ENCODE measurements at regions not wholly inside any gene's neighbourhood (a gene's known extent, or its start where the extent isn't known, plus 50 kb on each side); places are given as distances from the start of the nearest gene placed in this dataset.

DNA sequence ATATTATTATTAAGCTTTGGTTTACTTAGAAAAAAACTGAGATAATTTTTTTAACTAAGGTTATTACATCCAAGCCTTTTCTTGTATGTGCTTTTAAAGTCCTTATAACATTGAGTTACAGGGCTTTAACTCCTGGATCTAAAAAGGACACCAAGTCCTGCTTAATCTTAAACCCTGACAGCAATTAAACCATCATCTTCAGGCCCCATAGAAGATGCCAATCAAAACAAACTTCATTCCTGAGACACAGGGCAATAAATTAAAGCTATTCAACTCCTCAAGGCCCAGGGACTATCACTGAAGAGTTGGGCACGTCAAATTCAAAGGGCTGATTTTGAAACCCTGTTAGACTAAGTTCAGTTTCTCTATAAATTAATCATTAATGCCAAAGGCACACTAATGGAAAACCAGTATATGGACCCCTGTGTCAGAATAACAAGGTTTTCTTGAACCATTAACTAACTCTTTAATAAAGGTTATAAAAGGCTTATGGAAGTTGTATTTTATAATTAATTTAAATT is 1152.6 kb downstream of the NSUN3 start:
- H3K27ac ChIP-seq (replicated peaks), result no peak overlapping the region
- peaks cover 15% of the 10 kb centered on the region for H3K9me3 ChIP-seq (replicated peaks)
- H3K27me3 ChIP-seq (ENCODE audit: low read depth), result no peaks in the 10 kb centered on the region
- no peak overlapping the region for H3K4me3 ChIP-seq
- H3K4me1 ChIP-seq, result no peaks in the 10 kb centered on the region
- TF ChIP-seq, protein P1, sequence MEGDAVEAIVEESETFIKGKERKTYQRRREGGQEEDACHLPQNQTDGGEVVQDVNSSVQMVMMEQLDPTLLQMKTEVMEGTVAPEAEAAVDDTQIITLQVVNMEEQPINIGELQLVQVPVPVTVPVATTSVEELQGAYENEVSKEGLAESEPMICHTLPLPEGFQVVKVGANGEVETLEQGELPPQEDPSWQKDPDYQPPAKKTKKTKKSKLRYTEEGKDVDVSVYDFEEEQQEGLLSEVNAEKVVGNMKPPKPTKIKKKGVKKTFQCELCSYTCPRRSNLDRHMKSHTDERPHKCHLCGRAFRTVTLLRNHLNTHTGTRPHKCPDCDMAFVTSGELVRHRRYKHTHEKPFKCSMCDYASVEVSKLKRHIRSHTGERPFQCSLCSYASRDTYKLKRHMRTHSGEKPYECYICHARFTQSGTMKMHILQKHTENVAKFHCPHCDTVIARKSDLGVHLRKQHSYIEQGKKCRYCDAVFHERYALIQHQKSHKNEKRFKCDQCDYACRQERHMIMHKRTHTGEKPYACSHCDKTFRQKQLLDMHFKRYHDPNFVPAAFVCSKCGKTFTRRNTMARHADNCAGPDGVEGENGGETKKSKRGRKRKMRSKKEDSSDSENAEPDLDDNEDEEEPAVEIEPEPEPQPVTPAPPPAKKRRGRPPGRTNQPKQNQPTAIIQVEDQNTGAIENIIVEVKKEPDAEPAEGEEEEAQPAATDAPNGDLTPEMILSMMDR (IDR thresholded peaks at IDR 0.05; ENCODE audit: borderline replicate concordance), result no peak
- intact Hi-C loops (cut with micrococcal nuclease), result no loop called here
- no peaks in the 10 kb centered on the region for H3K36me3 ChIP-seq
- no peak for DNase-seq

DNA sequence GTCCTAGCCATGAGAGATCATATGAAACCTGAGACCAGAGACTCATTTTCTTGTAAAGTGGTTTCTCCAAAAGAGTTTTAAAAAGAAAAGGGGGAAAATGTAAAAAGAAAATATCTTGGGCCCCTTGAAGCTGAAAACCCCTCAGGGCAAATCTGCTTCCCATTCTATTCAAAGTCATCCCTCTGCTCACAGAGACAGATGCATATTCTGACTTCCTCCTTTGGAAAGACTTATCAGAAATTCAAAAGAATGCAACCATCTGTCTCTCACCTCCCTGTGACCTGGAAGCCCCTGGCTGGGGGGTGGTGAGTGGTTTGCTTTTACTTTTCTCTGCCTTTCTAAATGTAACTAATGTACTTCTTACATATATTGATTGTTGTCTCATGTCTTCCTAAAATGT is 1154.8 kb downstream of the NSUN3 start:
- TF ChIP-seq, protein P1 (IDR thresholded peaks at IDR 0.05; ENCODE audit: borderline replicate concordance), result no peak
- Histone ChIP-seq H3K4me3 (no peak overlapping the region), H3K4me1 (no peaks in the 10 kb centered on the region), H3K9me3 (replicated peaks) (peaks cover 15% of the 10 kb centered on the region), H3K36me3 (no peaks in the 10 kb centered on the region), H3K27me3 (ENCODE audit: low read depth) (no peaks in the 10 kb centered on the region), H3K27ac (replicated peaks) (no peak overlapping the region)
- DNase-seq, result no peak
- intact Hi-C loops (cut with micrococcal nuclease), result no loop called here

DNA sequence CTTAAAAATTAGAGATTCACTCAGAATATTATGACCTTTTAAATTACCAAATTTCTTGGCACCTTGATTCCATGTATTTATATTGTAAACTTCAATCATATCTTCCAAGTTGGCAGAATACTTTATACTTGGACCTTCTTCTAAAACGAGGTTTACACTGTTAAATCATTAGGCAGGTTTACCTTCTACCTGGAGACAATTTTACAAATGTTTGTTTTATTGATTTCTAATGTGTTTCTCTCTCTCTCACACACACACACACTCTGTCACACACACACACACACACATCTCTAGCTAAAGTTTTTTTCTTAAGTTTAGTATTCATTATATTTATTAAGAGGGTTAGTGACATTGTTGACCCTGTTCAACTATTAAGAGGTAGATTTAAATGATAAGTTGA is 1155.6 kb downstream of the NSUN3 start:
- H3K4me1 ChIP-seq, result no peaks in the 10 kb centered on the region
- peaks cover 15% of the 10 kb centered on the region for H3K9me3 ChIP-seq (replicated peaks)
- H3K36me3 ChIP-seq, result no peaks in the 10 kb centered on the region
- no peak overlapping the region for H3K4me3 ChIP-seq
- H3K27me3 ChIP-seq (ENCODE audit: low read depth), result no peaks in the 10 kb centered on the region
- no peak for DNase-seq
- H3K27ac ChIP-seq (replicated peaks), result no peak overlapping the region
- TF ChIP-seq, protein P1 (IDR thresholded peaks at IDR 0.05; ENCODE audit: borderline replicate concordance), result no peak
- intact Hi-C loops (cut with micrococcal nuclease), result no loop called here

- no peaks in the 10 kb centered on the region for H3K27me3 ChIP-seq (ENCODE audit: low read depth)
- no peak overlapping the region for H3K4me3 ChIP-seq
- H3K9me3 ChIP-seq (replicated peaks), result peaks cover 18% of the 10 kb centered on the region
- intact Hi-C loops (cut with micrococcal nuclease), result no loop called here
- H3K27ac ChIP-seq (replicated peaks), result no peak overlapping the region
- TF ChIP-seq, protein P1 (IDR thresholded peaks at IDR 0.05; ENCODE audit: borderline replicate concordance), result no peak
- H3K36me3 ChIP-seq, result no peaks in the 10 kb centered on the region
- H3K4me1 ChIP-seq, result no peaks in the 10 kb centered on the region
- DNase-seq, result no peak
Measured at GRCh38 chr3:95226437-95226836, 1163.6 kb downstream of the NSUN3 start.

- intact Hi-C loops (cut with micrococcal nuclease), result no loop called here
- TF ChIP-seq, protein P1 (IDR thresholded peaks at IDR 0.05; ENCODE audit: borderline replicate concordance), result no peak
- no peak for DNase-seq
- Histone ChIP-seq H3K27me3 (ENCODE audit: low read depth) (no peaks in the 10 kb centered on the region), H3K36me3 (no peaks in the 10 kb centered on the region), H3K27ac (replicated peaks) (no peak overlapping the region), H3K4me1 (no peaks in the 10 kb centered on the region), H3K9me3 (replicated peaks) (peaks cover 18% of the 10 kb centered on the region), H3K4me3 (no peak overlapping the region)
Measured at GRCh38 chr3:95227092-95227491, 1164.2 kb downstream of the NSUN3 start.

Data from left ventricle myocardium inferior (tissue), 1 donor.